ENCODE measurements at regions not wholly inside any gene's neighbourhood (a gene's known extent, or its start where the extent isn't known, plus 50 kb on each side); places are given as distances from the start of the nearest gene placed in this dataset.

DNA sequence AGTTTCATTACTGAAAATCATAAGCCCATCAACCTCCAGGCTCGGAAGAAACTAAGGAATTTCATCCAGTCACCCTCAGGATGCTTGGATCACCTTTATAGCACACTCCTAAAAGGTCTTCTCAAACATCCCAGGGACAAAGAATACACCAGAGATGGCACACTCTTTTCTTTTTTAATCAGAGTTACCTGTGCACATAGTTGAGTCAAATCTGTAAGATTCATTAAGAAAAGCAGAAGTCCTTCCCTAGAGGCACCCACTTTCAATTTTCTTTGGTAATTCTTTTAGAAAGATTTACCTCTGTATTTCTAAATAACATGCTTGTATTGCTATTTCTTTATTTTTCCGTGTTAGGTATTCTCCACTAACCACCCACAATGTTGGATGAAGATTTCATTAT is 50.6 kb upstream of the IL6 start:
- Histone ChIP-seq H3K4me1 (ENCODE audit: control insufficient read depth, insufficient read depth, low read length) (peaks cover 5% of the 10 kb centered on the region), H3K4me3 (ENCODE audit: low read depth, low read length) (no peak overlapping the region), H3K36me3 (ENCODE audit: control insufficient read depth, insufficient read depth, low read length) (no peaks in the 10 kb centered on the region), H3K9ac (ENCODE audit: low read depth, low read length) (no peak overlapping the region), H3K27me3 (ENCODE audit: control insufficient read depth, insufficient read depth, low read length) (no peaks in the 10 kb centered on the region), H3K9me3 (ENCODE audit: control insufficient read depth, insufficient read depth, low read length) (no peaks in the 10 kb centered on the region)

DNA sequence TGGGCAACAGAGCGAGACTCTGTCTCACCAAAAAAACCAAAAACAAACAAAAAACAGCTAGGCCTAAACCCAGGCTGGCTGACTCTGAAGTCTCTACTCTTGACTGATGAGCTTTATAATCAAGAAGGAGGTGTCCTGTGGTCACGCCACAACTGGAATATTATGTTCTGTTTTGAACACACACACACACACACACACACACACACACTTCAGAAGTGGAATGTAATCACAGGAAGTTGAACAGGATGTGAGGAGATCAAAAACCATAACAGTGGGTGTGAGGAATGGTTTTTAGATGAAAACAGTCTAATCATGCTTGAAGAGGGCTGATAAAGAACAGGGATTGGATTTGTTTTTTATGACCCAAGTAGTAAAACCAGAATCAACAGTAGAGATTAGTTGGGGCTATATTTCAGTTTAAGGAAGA is 51.1 kb upstream of the IL6 start:
- H3K4me1 ChIP-seq (ENCODE audit: control insufficient read depth, insufficient read depth, low read length), result peaks cover 5% of the 10 kb centered on the region
- no peaks in the 10 kb centered on the region for H3K36me3 ChIP-seq (ENCODE audit: control insufficient read depth, insufficient read depth, low read length)
- H3K4me3 ChIP-seq (ENCODE audit: low read depth, low read length), result no peak overlapping the region
- no peak overlapping the region for H3K9ac ChIP-seq (ENCODE audit: low read depth, low read length)
- H3K9me3 ChIP-seq (ENCODE audit: control insufficient read depth, insufficient read depth, low read length), result no peaks in the 10 kb centered on the region
- H3K27me3 ChIP-seq (ENCODE audit: control insufficient read depth, insufficient read depth, low read length), result no peaks in the 10 kb centered on the region

DNA sequence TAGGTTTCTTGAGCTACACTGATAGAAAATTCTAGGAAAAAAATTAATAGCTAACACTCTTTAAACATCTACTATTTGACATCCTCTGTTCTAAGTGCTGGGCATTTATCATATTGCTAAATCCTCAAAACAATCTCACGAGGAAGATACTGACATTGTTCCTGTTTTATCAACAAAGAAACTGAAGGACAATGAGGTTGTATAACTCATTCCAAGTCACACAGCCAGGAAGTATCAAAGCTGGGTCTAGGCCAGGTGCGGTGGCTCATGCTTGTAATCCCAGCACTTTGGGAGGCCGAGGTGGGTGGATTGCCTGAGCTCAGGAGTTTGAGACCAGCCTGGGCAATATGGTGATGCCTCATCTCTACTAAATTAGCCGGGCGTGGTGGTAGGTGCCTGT is 51.6 kb upstream of the IL6 start:
- peaks cover 5% of the 10 kb centered on the region for H3K4me1 ChIP-seq (ENCODE audit: control insufficient read depth, insufficient read depth, low read length)
- H3K36me3 ChIP-seq (ENCODE audit: control insufficient read depth, insufficient read depth, low read length), result no peaks in the 10 kb centered on the region
- H3K27me3 ChIP-seq (ENCODE audit: control insufficient read depth, insufficient read depth, low read length), result no peaks in the 10 kb centered on the region
- H3K9me3 ChIP-seq (ENCODE audit: control insufficient read depth, insufficient read depth, low read length), result no peaks in the 10 kb centered on the region
- no peak overlapping the region for H3K4me3 ChIP-seq (ENCODE audit: low read depth, low read length)
- no peak overlapping the region for H3K9ac ChIP-seq (ENCODE audit: low read depth, low read length)

DNA sequence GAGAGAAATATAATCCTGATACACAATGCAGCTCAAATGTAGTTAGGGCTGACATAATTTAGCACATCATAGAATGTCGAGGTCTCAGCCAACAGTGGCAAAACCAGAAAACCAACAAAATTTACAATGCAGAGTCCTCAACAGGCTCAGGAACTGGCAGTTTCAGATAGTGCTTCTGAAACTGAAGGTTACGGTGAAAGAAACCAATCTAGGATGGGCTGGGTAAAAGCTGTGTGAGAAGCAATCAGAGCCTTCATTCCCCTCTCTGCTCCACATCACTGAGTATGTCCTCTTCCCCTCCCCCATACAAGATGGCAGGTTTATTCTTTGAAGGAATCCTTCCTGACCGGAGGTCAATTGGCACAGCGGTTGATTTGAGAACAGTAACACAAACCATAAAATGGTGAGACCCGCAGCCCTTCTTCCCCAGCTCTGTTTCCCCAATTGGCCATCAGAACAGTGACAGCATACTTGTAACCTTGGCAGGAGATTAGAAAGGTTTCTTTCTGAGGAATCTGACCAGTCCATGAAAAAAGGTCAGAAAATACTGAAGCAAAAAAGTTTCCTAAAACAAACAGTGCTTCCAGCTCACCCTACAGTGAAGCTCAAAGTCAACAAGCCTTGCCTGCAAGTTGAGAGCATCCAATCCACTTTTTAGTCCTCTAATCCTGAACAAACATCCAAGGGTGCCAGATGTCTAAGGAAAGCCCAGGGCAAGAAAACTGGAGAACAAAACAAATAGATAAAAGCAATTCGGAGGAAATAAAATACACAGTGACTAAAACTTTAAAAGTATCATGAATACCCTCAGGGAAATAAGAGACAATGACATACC is 53.9 kb upstream of the IL6 start:
- no peaks in the 10 kb centered on the region for H3K9me3 ChIP-seq (ENCODE audit: control insufficient read depth, insufficient read depth, low read length)
- no peak overlapping the region for H3K4me3 ChIP-seq (ENCODE audit: low read depth, low read length)
- H3K9ac ChIP-seq (ENCODE audit: low read depth, low read length), result no peak overlapping the region
- H3K27me3 ChIP-seq (ENCODE audit: control insufficient read depth, insufficient read depth, low read length), result no peaks in the 10 kb centered on the region
- H3K36me3 ChIP-seq (ENCODE audit: control insufficient read depth, insufficient read depth, low read length), result no peaks in the 10 kb centered on the region
- H3K4me1 ChIP-seq (ENCODE audit: control insufficient read depth, insufficient read depth, low read length), result peaks cover 22% of the 10 kb centered on the region

DNA sequence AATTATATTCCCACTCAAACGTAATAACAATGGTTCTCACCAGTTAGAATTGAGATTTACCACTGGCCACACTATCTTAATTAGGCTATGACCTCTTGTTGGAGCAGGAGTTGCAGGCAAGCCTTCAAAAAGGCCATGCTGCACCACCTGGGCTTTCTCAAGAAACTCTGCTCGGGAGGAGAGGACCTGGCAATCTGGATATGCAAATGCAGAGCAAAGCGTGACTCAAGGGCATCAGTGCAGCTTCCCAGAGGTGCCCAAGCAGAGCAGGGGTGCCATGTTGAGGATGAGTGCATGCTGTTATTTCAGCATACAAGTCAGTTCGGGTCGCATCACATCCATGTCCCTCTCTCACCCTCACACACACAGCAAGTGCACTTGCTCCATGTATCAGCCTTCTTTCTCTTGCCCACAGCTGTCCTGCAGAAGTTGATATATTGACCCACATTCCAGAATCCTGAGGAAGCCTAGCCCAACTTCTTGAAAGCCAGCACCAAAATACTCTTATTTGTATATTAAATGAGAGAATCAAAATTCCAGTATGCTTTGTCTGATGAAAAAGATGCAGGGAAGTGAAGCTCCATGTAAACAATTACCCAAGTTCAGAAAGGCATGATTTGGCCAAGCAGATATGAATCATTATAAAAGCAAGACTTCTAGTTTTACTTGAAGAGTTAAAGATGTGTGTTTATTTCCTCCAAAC is 55.7 kb upstream of the IL6 start:
- Histone ChIP-seq H3K36me3 (ENCODE audit: control insufficient read depth, insufficient read depth, low read length) (no peaks in the 10 kb centered on the region), H3K4me3 (ENCODE audit: low read depth, low read length) (no peak overlapping the region), H3K27me3 (ENCODE audit: control insufficient read depth, insufficient read depth, low read length) (no peaks in the 10 kb centered on the region), H3K4me1 (ENCODE audit: control insufficient read depth, insufficient read depth, low read length) (peaks cover 30% of the 10 kb centered on the region), H3K9me3 (ENCODE audit: control insufficient read depth, insufficient read depth, low read length) (no peaks in the 10 kb centered on the region), H3K9ac (ENCODE audit: low read depth, low read length) (no peak overlapping the region)

DNA sequence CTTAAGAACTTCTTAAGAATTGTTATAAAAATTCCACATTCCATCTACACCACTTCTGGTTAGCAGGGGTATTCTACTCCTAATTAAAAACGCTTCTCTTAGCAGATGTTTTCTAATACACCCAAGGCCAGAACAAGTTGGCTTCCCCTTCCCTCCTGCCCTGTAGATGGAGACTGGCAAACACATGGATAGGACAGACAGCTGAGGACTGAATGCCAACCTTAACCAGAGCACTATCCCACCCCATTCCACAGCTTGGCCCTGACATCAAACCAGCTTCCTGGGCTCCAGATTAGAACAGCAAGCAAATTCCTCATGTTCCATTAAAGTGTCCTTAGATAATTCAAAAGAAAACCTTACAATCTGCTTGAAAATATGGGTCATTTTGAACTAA is 56.6 kb upstream of the IL6 start:
- peaks cover 30% of the 10 kb centered on the region for H3K4me1 ChIP-seq (ENCODE audit: control insufficient read depth, insufficient read depth, low read length)

DNA sequence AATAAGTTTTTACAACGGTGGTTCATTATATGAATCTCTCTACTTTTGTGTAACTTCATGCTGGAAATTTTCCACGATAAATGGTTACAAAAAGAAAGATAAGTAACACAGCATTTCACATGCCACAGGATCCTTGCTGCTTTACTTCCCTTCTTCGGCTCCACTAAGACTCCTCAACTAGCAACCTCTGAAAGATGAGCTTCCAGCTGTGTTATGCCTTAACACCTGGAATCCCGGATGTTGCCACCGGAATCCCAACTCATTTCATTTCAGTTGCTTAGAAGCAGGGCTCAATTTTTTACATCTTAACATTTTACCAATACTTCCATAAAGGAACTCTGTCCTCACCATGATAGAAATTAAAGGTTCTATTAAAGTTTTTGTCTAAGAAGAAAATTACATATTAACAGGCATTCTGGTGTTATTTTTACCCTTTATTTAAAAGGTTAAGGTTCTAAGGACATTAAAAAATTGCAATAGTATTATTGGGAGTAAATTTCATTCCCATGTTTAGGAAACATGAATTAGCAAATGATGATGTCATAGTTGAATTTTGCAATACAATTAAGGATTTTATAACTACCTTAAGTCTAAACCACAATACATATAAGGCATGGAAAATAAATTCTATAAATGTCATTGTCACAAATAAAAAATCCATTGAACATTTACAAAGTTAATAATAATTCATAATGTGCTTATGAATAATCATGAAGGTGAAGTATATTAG is 57.1 kb upstream of the IL6 start:
- Histone ChIP-seq H3K4me1 (ENCODE audit: control insufficient read depth, insufficient read depth, low read length) (peaks cover 30% of the 10 kb centered on the region), H3K27me3 (ENCODE audit: control insufficient read depth, insufficient read depth, low read length) (no peaks in the 10 kb centered on the region), H3K9me3 (ENCODE audit: control insufficient read depth, insufficient read depth, low read length) (no peaks in the 10 kb centered on the region), H3K36me3 (ENCODE audit: control insufficient read depth, insufficient read depth, low read length) (no peaks in the 10 kb centered on the region), H3K4me3 (ENCODE audit: low read depth, low read length) (no peak overlapping the region), H3K9ac (ENCODE audit: low read depth, low read length) (no peak overlapping the region)

More for the DNA sequence above, 56.6 kb upstream of the IL6 start:
- Histone ChIP-seq H3K36me3 (ENCODE audit: control insufficient read depth, insufficient read depth, low read length) (no peaks in the 10 kb centered on the region), H3K9ac (ENCODE audit: low read depth, low read length) (no peak overlapping the region), H3K27me3 (ENCODE audit: control insufficient read depth, insufficient read depth, low read length) (no peaks in the 10 kb centered on the region), H3K9me3 (ENCODE audit: control insufficient read depth, insufficient read depth, low read length) (no peaks in the 10 kb centered on the region), H3K4me3 (ENCODE audit: low read depth, low read length) (no peak overlapping the region)

DNA sequence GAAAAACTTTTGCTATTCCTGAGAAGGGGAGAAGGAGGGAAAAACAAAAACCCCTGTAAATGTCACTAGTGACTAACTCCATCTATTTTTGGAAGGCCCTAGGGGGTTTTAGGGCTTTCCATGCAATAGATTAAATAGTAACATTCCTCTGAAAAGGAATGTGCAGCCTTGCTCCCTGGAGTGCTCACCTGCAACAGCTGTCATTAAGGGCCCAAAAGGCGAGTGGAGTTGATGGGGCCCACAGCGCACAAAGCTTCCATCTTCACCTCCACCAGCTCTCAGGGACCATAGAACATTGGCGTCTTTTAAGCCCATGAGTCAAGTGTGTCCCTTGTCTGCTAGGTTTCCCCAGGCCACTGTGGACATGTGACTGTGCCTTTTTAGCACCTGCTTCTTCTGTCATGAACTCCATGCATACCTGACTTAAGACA is 58.0 kb upstream of the IL6 start:
- no peaks in the 10 kb centered on the region for H3K27me3 ChIP-seq (ENCODE audit: control insufficient read depth, insufficient read depth, low read length)
- H3K4me1 ChIP-seq (ENCODE audit: control insufficient read depth, insufficient read depth, low read length), result peaks cover 30% of the 10 kb centered on the region
- no peaks in the 10 kb centered on the region for H3K36me3 ChIP-seq (ENCODE audit: control insufficient read depth, insufficient read depth, low read length)
- no peaks in the 10 kb centered on the region for H3K9me3 ChIP-seq (ENCODE audit: control insufficient read depth, insufficient read depth, low read length)
- no peak overlapping the region for H3K9ac ChIP-seq (ENCODE audit: low read depth, low read length)
- H3K4me3 ChIP-seq (ENCODE audit: low read depth, low read length), result no peak overlapping the region

DNA sequence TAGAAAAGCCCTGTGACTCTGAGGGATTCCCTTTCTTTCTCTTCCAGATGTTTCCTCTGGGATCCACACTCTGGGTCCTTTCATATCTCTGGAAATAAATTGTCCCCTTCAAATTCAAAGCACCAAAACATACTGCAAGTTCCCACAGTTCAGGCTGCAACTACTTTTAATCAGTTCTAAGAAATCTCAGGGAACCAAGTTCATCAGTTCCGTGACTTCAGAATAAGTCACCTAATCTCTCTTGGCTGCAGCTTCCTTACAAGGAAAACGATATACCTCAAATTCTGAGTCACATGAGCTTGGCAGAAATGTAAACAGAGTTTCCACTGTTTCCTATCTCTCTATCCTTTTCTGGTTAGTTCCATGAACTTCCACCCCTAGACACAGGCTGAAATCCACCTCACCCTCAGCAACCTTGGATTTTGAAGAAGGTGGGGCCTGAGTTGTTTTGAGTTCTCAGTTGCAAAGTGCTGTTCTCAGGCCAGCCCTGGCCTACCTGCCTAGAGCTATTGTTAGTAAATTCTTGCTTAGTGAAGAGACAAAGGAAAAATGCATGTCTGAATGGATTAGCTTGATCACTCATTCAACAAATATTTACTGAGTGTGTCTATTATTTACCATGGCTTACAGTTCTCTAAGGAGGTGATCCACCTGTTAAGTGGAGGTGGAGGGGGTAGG is 59.3 kb upstream of the IL6 start:
- H3K27me3 ChIP-seq (ENCODE audit: control insufficient read depth, insufficient read depth, low read length), result no peaks in the 10 kb centered on the region
- no peak overlapping the region for H3K9ac ChIP-seq (ENCODE audit: low read depth, low read length)
- no peaks in the 10 kb centered on the region for H3K9me3 ChIP-seq (ENCODE audit: control insufficient read depth, insufficient read depth, low read length)
- no peak overlapping the region for H3K4me3 ChIP-seq (ENCODE audit: low read depth, low read length)
- H3K36me3 ChIP-seq (ENCODE audit: control insufficient read depth, insufficient read depth, low read length), result no peaks in the 10 kb centered on the region
- H3K4me1 ChIP-seq (ENCODE audit: control insufficient read depth, insufficient read depth, low read length), result peaks cover 26% of the 10 kb centered on the region

DNA sequence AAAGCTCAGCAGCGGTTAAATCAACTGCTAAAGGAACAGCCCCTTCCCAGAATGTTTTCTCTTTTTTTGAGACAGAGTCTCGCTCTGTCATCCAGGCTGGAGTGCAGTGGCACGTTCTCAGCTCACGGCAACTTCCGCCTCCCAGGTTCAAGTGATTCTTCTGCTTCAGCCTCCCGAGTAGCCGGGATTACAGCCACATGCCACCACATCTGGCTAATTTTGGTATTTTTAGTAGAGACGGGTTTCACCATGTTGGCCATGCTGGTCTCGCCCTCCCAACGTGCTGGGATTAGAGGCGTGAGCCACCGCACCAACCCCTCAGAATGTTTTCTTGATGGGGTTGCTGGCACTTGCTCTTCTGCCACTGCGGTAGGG is 59.8 kb upstream of the IL6 start:
- Histone ChIP-seq H3K9ac (ENCODE audit: low read depth, low read length) (no peak overlapping the region), H3K4me1 (ENCODE audit: control insufficient read depth, insufficient read depth, low read length) (peaks cover 25% of the 10 kb centered on the region), H3K9me3 (ENCODE audit: control insufficient read depth, insufficient read depth, low read length) (no peaks in the 10 kb centered on the region), H3K27me3 (ENCODE audit: control insufficient read depth, insufficient read depth, low read length) (no peaks in the 10 kb centered on the region), H3K4me3 (ENCODE audit: low read depth, low read length) (no peak overlapping the region), H3K36me3 (ENCODE audit: control insufficient read depth, insufficient read depth, low read length) (no peaks in the 10 kb centered on the region)

DNA sequence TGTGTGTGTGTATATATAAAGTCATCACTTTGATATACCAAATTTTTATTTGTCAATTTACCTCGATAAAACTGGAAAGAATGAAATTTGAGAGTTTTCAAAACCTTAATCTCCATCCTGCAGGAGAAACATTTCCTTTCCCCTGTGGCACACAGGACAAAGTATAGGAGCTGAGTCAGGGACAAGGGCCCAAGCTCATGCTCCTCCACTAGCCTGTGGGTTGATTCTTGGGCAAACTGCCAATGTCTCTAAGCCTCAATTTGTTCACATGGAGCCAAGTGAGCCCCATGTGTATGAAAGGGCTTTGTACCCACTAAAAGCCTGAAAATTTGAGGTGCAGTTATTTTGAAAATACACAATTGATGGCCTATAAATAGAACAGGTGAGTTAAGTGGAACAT is 60.3 kb upstream of the IL6 start:
- no peaks in the 10 kb centered on the region for H3K9me3 ChIP-seq (ENCODE audit: control insufficient read depth, insufficient read depth, low read length)
- H3K27me3 ChIP-seq (ENCODE audit: control insufficient read depth, insufficient read depth, low read length), result no peaks in the 10 kb centered on the region
- peaks cover 25% of the 10 kb centered on the region for H3K4me1 ChIP-seq (ENCODE audit: control insufficient read depth, insufficient read depth, low read length)
- no peak overlapping the region for H3K4me3 ChIP-seq (ENCODE audit: low read depth, low read length)
- H3K36me3 ChIP-seq (ENCODE audit: control insufficient read depth, insufficient read depth, low read length), result no peaks in the 10 kb centered on the region
- H3K9ac ChIP-seq (ENCODE audit: low read depth, low read length), result no peak overlapping the region
